ENCODE measurements at regions not wholly inside any gene's neighbourhood (a gene's known extent, or its start where the extent isn't known, plus 50 kb on each side); places are given as distances from the start of the nearest gene placed in this dataset.
A peak's percentile ranks its signal among the peaks of the same experiment; 100 is the strongest.

DNA sequence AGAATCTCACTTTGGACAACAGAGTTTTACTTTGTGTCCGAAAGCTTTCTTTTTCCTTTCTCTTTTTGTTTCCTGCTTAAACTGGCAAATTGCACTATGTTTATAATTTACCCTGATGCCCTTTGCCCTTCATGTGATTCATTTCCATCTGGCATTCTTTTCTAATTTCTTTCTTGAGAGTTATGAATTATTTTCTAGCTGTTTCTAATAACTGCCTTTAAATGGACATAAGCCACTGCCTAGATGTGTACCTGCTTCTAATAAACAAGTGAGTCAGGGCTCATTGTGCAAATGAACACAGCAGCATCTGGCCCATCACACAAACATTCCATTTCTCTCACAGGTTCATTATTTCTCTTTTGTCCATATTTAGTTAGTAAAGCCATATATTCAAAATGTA is 242.3 kb upstream of the GPRIN3 start:
- DNase-seq (ENCODE audit: low read depth) = peak; percentile 85

DNA sequence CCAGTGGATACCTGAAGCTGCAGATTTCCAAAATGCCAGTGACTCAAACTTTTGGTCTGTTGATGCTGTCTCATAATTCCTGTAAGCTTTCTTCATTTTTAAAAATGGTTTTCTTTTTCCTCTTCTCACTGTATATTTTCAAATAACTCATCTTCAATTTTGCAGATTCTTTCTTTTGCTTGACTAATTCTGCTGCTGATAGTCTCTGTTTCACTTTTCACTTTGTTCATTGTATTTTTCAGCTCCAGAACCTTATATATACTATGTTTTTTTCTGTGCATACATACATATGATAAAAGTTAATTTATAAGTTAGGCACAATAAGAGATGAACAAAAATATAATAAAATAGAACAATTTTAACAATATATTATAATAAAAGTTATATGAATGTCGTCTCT is 237.7 kb upstream of the GPRIN3 start:
- DNase-seq (ENCODE audit: low read depth) = no peak

DNA sequence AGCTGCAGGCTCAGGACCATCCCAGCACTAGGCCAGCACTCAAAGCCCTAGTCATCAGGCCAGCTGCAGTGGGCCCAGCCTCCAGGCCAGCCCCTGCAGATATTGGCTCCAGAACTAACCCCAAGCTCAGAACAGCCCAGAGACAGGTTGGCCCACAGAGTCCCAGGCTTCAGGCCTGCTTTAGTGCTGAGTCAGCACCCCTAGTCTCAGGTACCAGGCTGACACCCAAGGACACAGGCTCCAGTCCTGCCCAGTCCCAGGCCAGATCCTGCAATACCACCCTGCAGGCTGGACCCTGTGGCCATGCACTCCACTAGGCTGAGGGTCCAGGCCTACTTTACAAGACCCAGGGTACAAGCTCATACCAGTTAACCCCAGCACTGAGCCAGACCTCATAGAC is 234.4 kb upstream of the GPRIN3 start:
- DNase-seq (ENCODE audit: low read depth) = no peak

DNA sequence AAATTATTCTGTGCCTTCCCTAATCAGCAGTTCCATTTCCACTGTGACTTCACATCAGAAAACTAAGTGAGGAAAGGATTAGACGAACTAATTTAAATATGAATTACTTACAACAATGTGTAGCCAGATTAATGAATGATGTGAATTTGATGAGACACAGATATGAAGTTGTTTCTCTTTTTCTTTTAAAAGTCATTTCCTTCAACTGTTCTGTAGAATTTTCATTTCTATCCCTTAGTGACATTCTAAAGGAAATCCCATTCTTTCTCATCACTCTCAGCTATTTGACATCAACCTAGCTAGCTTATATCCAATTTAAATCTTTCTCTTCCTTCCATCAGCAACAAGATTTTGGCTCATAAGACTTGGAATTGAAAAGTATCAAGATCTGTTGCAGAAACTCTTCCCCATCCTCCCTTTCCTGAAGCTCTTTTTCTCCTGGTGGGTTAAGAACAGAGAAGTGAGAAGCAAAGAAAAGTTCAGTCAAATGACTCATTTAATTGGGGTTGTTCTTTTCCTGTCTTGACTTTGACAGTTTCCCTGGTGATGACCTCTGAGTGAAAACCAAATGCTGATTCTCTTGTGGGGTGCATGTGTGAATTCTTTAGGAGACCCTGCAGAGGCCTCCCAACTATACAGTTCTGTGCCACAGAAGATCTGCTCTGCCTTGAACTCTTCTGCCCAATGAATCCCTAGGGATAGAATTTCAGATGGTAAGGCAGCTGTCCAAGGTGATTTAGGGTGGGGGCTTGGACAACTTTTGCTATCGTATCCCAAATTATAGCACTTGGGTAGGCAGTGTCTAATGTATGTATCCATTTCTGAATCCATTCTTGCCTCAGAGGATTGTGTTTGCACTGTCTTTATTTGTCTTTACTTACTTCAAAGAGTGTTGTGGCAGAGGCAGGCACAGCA is 232.5 kb upstream of the GPRIN3 start:
- DNase-seq (ENCODE audit: low read depth) = no peak

DNA sequence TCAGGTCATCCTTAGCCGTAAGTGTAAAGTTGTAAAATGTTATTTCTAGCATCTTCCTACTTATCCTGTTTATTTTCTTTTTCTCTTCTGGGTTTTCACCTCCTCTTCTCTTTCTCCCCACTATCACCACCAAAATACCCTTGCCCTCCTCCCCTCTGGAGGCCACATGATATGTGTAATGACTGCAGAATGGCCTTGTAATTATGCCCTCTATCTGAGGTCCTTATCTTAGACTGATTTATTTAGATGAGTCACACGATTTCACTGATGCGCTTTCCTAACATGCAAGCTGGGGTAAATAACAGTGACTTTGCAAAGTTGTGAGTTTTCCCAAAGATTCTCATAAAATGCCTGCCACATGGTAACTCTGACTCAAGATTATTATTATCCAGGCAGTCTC is 231.8 kb upstream of the GPRIN3 start:
- peak; percentile 64 for DNase-seq (ENCODE audit: low read depth)

DNA sequence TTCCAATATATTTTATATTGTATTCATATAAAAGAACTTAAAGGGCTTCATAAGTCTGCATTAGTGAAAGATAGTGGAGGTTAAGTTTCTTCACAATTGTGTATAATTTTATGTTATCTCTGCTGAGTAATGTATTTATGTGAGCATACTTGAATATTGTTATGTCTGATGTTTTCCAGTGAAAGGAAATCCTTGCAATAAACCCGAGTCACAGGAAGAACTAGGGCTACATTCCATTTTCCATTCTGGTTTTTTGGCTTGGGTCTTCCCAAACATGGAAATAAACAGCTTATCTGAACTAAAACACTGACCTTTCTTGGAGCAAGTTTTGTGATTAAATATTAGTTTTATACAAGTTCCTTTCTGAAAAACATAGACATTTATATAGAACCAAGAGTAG is 231.3 kb upstream of the GPRIN3 start:
- no peak for DNase-seq (ENCODE audit: low read depth)

DNA sequence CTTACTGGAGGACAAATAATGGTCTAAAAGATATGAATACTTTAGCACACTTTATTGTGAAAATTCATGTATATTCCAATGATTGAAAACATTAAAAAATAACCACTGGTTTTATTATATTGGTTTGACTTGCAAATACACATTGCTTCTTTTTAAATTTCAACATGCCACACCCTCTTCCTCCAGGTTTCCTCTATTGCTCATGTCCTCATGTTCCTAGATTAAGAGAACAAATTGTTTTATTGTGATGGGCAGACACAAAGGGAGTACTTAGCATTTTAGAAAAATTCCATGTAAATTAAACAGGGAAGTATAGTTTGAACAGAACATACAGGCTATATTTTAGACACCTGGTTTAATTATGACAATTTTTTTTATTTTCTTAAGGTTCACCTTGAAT is 230.6 kb upstream of the GPRIN3 start:
- DNase-seq (ENCODE audit: low read depth) = no peak

DNA sequence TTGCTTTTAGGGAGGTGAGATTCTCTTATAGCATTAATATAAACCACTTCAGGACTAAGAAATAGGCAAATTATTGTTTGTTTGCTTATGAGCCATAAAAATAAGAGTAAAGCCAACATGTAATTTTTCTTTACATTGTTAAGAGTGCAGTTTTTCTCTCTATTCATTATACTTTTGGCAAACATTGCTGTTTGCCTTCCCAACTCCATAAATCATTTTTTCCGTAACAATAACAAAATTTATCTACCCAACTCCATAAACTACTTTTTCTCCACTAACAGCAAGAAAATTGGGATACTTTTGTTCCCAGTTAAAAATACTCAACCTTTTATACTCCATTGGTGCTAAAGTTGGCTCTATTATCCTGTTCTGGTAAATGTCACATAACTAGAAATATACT is 229.7 kb upstream of the GPRIN3 start:
- DNase-seq (ENCODE audit: low read depth) = no peak

DNA sequence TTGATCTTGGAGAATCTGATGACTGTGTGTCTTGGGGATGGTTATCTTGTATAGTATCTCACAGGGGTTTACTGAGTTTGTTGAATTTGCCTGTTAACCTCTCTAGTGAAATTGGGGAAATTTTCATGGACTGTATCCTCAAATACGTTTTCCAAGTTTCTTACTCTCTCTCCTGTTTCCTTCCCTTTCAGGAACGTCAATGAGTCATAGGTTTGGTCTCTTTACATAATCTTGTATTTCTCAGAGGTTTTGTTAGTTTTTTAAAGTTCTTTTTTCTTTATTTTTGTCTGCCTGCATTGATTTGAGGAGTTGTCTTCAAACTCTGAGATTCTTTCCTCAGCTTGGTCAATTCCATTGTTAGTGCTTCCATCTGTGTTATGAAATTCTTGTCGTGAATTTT is 227.7 kb upstream of the GPRIN3 start:
- DNase-seq (ENCODE audit: low read depth) = no peak

DNA sequence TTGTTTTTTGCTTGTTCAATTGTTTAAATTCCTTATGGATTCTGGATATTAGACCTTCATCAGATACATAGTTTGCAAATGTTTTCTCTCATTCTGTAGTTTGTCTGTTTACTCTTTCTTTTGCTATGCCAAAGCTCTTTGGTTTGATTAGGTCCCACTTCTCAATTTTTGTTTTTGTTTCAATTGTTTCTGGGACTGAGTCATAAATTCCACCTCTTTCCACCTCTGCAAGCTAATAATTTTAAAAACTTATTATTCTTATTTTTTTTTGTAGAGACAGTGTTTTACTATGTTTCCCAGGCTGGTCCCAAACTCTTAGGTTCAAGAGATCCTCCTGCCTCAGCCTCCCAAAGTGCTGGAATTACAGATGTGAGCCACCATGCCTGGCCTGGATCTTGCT is 226.8 kb upstream of the GPRIN3 start:
- DNase-seq (ENCODE audit: low read depth) = no peak

DNA sequence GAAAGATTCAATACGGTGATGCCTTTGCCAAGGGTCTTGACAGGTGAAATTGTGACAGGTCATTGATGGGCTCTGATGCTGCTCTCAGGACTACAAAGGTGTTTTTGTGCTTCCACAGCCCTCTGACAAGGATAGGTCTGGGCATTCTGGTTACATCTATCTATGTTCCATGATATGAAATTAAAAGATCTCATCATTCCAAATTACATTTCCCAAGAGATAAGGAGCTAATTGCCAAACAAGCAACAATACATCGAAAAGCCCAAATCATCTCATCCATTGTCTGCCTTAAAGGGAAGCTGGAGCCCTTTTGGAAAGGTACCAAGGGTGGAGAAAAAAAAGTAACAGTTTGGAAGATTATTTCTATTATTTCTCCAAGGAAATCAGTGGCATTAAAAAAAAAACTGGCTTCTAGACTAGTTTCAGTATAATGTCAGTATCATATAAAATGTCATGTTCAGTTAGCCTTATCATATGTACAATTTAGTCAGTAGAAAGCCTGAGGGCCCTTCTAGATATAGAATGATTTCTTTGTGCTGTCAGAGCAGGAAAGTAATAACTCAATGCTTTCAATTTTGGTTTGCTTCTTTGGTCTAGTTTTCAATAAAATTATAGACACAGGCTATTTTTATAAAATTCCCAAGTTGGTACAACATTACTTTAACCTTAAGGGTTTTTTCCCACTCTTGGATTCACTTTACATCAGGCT is 224.5 kb upstream of the GPRIN3 start:
- no peak for DNase-seq (ENCODE audit: low read depth)

DNA sequence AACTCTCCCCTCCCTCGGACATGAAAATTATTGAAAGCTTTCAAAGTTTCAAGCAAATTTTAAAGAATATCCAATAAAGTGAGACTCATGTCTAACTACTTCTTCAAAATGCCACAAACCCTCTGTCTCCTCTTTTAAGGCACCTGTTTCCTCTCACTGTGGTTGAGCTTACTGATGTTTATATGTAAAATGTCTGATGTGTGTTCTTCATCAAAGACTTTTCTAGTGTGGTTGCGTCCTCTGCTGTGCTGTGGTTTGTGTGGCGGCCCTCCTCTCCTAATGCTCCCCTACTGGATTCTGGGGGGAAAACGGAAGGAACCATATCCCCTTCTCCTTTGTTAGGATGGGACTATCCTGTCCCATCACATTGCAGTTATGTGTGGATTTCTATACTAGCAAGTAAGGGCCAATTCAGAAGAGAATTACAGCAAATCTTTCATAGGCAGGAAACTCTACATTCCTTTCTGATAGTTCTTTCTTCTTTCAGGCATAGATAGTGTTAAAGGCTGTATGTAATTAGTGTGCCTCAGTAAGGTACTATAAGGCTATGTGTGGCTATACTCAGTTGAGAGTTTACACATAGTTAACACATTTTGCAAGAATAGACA is 221.0 kb upstream of the GPRIN3 start:
- DNase-seq (ENCODE audit: low read depth) = no peak

DNA sequence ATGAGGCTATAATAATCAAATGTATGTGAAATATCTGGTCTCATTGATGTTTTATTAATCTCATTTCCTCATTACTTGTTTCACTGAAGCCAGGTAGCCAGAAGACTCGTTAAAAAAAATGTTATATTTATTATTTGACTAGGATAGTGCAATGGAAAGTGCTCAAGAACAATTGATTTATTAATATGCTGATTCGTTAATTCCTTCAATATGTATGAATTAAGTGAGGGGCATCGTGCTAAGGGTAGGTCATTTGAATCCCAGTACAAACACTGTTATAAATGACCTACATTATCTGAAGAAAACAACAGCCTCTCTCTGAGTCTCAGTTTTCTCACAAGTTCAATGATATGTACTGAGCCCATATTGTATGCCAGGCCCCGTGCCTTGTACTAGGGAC is 214.2 kb upstream of the GPRIN3 start:
- DNase-seq (ENCODE audit: low read depth) = no peak

DNA sequence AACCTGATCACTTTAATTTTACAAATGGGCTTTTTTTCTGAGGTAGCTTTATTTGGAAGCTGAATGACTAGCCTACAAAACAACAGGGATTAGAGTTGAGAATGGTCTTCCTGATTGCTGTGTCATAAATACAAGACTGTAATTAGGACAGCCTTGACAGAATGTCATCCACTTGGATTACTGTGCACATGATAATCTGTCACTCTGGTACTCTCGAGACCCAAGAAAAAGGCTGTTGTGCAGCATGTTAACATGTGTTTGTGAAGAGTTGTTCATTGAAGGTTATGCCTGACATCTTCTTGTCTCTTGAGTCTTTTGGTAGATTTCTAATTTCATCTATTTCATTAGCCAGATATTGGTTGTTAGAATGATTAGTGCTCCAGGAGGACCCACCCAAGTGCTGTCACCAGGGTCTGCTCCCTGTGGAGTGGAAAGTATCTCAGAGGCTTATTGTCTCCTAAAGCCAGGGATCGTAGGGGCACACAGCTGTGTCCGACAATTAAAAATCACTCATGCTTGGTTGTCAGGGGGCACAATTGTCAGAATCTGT is 212.2 kb upstream of the GPRIN3 start:
- DNase-seq (ENCODE audit: low read depth) = no peak

DNA sequence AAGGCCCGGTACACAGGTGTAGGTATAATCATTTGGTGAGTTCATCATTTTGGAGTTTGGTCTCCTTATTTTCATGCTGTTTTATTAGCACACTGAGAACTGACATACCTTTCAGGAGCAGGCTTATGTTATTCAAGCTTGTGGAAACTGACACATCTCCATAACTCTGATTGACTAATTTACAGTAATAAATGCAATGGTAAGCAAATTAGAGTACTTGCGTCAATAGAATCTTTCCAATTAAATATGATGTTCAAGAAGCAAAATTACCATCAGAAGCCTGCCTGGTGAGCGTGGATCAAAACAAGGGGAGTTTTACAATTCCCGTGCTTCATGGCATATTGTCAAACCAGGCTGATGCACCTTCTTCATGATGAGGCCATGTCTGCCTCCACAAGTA is 210.7 kb upstream of the GPRIN3 start:
- no peak for DNase-seq (ENCODE audit: low read depth)

DNA sequence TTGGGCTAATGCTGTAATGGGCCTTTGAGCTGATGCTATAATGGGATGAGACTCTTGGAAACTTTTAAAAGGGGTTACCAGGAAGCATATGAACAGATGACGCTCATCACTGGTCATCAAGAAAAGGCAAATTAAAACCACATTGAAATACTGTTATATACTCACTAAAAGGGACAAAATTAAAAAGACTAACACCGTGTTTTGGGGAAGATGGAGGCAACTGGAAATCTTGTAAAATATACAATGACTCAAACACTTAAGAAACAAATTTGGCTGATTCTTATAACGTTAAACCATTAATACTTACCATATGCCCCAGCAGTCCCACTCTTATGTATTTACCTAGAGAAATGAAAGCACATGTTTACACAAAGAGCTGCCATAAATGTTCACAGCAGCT is 207.2 kb upstream of the GPRIN3 start:
- DNase-seq (ENCODE audit: low read depth) = peak; percentile 42

DNA sequence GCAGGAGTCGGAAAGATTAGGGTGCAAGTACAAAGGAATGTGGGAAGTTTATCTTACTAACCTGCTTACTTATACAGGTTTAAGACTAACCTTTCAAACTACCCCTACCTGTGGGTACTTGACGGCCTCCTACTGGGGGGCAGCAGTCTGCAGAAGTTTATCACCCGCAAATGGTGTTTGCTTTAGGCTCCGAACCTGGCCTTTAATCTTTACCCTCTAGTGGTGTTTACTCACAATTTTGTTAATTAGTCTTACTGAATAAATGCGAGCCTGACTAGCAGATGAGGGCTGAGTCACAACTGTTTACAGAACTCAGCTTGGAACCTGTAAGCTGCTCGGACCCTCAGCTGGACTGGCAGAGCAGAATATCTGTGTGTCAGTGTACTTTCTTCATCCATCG is 204.2 kb upstream of the GPRIN3 start:
- no peak for DNase-seq (ENCODE audit: low read depth)

DNA sequence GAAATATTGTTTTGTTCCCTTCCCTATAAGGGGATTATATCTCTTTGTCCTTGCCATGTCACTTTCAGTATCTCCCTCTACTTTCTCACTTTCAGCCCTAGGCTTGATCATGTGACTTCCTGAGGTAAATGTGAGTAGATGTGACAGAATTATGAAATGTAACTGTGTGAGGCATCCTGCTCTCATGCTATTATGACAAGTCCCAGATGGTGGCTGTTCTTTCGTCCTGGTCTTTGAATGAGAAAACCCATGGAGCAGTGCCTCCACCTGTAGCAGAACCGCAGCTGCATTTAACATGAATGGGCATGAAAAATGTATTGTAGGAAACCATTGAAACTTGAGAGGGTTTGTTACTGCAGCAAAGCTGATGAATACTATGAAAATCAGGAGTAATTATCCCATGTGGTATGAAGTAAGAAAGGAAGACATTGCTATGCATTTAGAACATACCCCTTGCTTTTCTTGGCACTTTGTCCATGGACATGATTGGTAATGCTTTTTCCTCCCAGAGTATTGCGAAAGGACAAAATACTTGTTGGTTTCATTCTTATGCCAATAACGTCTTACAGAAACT is 202.2 kb upstream of the GPRIN3 start:
- DNase-seq (ENCODE audit: low read depth) = peak; percentile 97

DNA sequence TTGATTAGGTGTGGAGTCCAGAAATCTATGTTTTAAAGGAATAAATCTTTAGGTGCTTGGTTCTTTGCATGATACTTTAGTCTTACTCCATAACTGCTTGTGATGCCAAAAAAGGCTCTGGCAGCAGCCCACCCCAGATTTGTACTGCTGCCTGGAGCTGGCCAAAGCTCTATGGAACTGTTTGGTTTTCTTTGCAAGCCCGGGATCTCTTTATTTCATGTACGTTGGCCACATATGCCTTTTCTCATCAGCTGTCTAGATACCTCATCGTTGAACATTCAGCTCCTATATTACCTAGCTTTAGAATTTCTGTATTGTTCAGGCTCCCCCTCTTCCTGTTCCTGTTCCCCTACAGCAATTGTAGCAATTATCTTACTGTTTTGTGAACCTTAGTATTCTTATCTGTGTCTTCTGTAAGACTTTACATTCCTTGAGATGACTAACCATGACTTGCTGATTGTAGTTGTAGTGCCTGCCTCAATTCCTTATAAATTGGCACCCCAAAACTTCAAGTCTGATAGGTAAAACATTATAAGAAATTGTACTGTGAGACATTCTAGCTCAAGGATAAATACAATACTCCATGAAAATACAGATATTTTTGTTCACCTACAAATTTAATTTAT is 199.4 kb upstream of the GPRIN3 start:
- no peak for DNase-seq (ENCODE audit: low read depth)

DNA sequence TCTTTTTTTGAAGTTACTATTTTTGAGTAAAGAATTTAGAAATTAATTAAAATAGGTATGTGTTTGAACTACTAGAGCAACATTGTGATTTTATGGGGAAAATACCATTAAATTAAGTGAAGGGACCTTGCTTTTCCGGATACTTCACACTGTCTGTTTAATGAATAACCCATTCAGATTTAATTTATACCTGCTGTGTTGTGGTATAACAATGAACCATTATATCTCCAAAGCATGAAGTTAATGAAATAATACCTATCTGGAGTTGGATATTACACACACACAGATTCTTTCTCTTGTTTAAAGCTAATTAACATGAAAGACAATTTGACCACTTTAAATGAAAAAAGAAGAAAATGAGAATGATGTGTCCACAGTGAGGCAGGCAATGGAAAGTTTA is 195.0 kb upstream of the GPRIN3 start:
- no peak for DNase-seq (ENCODE audit: low read depth)

DNA sequence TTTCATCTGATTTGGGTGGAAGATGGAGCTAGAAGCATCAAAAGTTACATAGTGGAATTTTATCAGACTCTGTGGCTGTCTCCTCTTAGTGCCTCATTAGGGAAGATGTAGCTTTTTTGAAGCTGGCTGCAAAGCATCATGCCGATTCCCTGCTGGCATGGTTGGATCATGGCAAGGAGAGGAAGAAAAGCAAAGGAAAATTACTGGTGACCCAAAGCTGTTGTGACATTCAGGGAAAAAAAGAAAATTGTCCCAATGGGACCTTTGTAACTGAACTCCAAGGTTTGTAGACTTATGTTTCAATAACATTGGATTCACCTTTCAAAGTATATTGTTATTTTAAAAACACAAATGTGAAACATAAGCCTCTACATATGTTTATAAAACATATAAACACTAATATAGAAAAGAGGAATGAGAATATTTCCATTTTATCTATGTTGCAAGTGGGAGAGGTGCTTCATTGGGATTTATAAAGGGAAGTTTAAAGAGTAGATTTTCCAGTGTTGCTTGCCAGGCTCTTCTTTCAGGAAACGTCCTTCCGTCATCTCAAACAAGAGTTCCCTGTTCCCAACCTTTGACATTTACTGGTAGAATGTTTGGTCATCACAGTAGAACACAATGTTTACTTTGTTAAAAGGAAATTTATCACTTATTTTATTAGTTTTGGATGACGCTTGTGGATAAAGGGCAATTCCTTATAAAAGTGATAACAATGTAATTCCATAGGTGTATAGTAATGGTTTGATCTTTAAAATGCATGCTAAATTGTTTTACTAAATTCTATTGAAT is 190.1 kb upstream of the GPRIN3 start:
- peak; percentile 1 for DNase-seq (ENCODE audit: low read depth)
